22Rv1 (cell line): ENCODE measurements at regions not wholly inside any gene's neighbourhood (a gene's known extent, or its start where the extent isn't known, plus 50 kb on each side); places are given as distances from the start of the nearest gene placed in this dataset.

Experiments
- ZFX ChIP-seq: fragments of 450-650 bp; IDR thresholded peaks from 2 replicates; pipeline ENCODE4 v1.6.1; 2017; ENCODE audit warnings: antibody characterized with exemption, borderline replicate concordance
- TF ChIP-seq, protein P1 (sequence below): fragments of 450-650 bp; IDR thresholded peaks from 2 replicates; pipeline ENCODE4 v1.5.1; 2017; ENCODE audit warnings: mild to moderate bottlenecking

DNA sequence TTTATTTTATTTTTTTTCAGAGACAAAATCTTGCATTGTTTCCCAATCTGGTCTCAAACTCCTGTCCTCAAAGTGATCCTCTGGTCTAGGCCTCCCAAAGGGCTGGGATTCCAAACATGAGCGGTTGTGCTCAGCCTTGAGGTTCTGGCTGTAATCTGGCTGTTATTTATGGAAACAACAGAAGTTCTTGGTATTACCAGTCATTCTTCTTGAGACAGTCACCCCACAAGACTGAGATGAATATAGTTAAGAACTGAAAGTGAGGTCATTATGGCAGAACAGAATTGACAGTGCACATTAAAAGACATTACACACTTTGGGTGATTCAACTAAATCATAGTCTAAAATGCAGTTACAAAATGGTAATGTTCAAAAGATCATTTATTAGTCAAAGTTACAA lies 719.5 kb downstream of the ZWINT start:
- TF ChIP-seq, protein P1, sequence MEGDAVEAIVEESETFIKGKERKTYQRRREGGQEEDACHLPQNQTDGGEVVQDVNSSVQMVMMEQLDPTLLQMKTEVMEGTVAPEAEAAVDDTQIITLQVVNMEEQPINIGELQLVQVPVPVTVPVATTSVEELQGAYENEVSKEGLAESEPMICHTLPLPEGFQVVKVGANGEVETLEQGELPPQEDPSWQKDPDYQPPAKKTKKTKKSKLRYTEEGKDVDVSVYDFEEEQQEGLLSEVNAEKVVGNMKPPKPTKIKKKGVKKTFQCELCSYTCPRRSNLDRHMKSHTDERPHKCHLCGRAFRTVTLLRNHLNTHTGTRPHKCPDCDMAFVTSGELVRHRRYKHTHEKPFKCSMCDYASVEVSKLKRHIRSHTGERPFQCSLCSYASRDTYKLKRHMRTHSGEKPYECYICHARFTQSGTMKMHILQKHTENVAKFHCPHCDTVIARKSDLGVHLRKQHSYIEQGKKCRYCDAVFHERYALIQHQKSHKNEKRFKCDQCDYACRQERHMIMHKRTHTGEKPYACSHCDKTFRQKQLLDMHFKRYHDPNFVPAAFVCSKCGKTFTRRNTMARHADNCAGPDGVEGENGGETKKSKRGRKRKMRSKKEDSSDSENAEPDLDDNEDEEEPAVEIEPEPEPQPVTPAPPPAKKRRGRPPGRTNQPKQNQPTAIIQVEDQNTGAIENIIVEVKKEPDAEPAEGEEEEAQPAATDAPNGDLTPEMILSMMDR, result no peak
- TF ChIP-seq ZFX, result no peak
